C4-2B (cell line): ENCODE measurements at regions not wholly inside any gene's neighbourhood (a gene's known extent, or its start where the extent isn't known, plus 50 kb on each side); places are given as distances from the start of the nearest gene placed in this dataset.

Experiments
- H3K27ac ChIP-seq: fragments of 450-650 bp; 2 replicates; pipeline ENCODE4 v1.5.1; 2017
- ZFX ChIP-seq: fragments of 450-650 bp; IDR thresholded peaks from 2 replicates; pipeline ENCODE4 v1.6.1; 2017
- TF ChIP-seq, protein P1 (sequence below): fragments of 450-650 bp; conservative IDR thresholded peaks from 2 replicates; pipeline ENCODE4 v1.5.1; 2017; ENCODE audit warnings: mild to moderate bottlenecking

DNA sequence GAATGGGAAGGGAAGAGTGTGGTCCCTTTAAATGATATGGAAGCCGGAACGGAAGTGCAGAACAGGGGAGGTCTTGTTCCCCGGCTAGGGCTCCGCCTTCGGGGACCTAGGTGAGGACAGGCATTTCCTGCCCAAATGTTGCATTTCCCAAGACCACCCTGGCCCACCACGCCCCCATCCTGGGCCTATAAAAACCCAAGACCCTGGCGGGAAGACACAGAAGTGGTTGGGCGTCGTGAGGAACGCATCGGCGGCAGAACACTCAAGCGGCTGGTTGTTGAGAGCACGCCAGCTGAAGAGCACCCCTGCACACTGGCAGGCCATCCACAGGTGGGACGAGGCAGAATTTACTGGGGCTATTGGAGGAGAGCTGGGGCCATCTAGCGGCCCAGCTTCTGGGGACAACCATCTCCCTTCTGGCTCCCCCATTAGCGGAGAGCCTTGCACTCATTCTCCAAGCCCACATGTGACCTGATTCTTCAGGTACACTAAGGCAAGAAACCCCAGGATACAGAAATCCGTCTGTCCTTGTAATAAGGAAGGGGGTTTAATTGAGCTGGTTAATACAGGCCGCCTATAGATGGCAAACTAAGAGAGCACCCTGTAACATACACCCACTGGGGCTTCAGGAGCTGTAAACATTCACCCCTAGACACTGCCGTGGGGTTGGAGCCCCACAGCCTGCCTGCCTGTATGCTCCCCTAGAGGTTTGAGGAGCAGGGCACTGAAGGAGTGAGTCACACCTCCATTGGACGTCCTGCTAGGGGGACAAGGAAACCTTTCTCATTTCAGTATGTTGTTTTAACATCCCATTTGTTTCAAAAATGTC, 1327.9 kb downstream of the BRINP3 start:
- no peak for TF ChIP-seq ZFX
- TF ChIP-seq, protein P1, sequence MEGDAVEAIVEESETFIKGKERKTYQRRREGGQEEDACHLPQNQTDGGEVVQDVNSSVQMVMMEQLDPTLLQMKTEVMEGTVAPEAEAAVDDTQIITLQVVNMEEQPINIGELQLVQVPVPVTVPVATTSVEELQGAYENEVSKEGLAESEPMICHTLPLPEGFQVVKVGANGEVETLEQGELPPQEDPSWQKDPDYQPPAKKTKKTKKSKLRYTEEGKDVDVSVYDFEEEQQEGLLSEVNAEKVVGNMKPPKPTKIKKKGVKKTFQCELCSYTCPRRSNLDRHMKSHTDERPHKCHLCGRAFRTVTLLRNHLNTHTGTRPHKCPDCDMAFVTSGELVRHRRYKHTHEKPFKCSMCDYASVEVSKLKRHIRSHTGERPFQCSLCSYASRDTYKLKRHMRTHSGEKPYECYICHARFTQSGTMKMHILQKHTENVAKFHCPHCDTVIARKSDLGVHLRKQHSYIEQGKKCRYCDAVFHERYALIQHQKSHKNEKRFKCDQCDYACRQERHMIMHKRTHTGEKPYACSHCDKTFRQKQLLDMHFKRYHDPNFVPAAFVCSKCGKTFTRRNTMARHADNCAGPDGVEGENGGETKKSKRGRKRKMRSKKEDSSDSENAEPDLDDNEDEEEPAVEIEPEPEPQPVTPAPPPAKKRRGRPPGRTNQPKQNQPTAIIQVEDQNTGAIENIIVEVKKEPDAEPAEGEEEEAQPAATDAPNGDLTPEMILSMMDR = peak; percentile 75
- H3K27ac ChIP-seq = peak overlapping the region; percentile 37; the same call in 1 of the 2 replicates

DNA sequence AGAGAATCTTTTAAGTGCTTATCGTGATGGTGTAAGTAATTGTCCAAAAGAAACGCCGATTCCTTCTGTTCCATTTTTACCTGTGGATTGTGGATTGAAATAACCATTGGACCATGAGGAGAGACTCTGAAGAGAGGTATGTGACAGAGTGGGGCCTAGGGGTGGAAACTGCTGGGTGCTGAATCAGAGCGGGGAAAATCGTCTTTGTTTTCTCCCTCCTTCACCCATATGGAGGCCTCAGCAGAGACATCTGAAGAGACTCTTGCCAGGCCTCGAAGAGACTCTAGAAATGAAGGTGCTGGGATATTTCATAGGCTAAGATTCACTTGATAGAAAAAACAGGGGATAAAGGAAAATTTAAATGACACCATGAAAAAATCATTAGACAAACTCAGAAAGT, 1327.0 kb downstream of the BRINP3 start:
- TF ChIP-seq ZFX = no peak
- TF ChIP-seq, protein P1 = no peak
- H3K27ac ChIP-seq = no peak overlapping the region

DNA sequence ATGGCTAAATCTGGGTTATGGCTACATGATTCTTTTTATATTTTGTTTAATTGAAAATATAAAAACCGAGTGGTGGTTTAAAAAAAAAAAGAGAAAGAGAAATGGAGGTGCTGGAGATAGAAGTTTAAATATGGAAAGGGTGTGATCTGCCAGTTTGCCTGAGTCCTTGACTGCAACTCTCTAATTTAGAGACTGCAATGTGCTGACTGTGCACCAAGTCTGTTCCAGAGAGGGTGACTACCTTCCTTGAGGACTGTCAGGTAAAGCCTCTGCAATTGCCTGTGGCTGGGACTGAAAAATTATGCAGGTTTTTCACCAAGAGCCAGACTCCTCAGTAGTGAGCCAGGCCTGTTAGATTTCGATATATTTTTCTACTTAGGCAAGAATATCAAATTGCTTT, 1326.3 kb downstream of the BRINP3 start:
- H3K27ac ChIP-seq = no peak overlapping the region
- TF ChIP-seq, protein P1 = no peak
- TF ChIP-seq ZFX = no peak

DNA sequence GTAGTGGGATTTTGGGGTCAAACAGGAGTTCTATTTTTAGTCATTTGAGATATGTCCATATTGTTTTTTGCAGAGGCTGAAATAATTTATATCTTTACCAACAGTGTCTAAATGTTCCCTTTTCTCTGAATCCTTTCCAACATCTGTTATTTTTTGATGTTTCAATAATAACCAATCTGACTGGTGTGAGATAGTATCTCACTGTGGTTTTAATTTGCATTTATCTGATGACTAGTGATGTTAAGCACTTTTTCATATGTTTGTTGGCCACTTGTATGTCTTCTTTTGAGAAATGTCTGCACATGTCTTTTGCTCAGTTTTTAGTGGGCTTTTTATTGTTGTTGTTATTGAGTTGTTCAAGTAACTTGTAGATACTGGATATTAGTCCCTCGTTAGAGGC, 1325.0 kb downstream of the BRINP3 start:
- H3K27ac ChIP-seq = no peak overlapping the region
- TF ChIP-seq, protein P1 = no peak
- no peak for TF ChIP-seq ZFX

DNA sequence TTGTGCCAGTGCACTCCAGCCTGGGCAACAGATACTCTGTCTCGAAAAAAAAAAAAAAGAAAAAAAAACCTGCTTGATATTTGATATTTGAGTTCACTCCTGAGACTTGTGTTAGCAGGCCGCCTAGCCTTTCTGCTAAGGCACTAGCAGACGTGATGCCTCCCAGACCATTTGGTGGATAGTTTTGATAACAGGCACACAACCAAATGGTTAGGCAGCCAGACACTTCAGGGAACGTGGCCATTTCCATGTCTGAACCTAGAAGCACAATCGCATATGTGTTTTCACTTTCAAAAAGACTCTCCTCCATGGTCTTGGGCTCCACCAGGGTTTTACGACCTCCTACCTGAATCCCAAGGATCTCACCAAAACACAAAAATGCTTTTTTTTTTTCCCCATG, 1319.5 kb downstream of the BRINP3 start:
- H3K27ac ChIP-seq = no peak overlapping the region
- no peak for TF ChIP-seq ZFX
- TF ChIP-seq, protein P1 = no peak

DNA sequence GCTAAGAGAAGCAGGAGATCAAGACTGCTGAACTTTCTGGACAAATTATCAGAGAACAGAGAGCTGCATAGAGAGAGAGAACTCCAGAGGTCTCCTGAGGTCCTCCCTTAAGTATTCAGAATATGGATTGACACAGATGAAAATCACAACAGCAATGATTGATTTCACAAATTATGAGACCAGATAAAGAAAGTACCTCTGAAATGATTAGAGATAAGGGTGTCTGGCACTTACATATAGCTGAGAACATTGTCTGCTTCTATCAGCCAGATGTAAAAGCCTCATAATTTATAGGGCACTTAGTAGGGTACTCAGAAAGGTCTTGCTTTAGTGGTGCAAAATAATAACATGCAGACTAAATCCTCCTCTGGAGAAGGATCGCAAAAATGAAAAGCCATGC, 1301.8 kb downstream of the BRINP3 start:
- TF ChIP-seq, protein P1 = no peak
- no peak overlapping the region for H3K27ac ChIP-seq

DNA sequence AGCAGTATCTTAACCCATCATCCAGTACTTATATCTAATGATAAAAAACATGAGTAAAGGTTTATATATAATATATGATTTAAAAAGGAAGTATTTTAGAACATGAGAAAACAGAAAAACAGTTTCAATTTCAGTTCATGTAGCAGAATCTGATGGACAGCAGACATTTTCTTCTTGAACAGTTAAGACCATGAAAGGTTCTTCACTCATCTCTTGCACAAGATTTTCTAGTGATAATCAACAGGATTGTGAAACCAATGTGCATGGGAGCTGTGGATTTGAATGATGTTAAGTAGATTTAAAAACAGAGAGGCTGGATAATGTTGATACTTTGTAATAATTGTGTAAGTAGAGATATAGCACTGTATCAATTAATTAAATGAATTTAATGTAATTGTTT, 1297.6 kb downstream of the BRINP3 start:
- H3K27ac ChIP-seq = no peak overlapping the region
- no peak for TF ChIP-seq ZFX
- TF ChIP-seq, protein P1 = no peak
